Adrenal gland (tissue), 5 donors: ENCODE measurements at regions not wholly inside any gene's neighbourhood (a gene's known extent, or its start where the extent isn't known, plus 50 kb on each side); places are given as distances from the start of the nearest gene placed in this dataset.

ENCODE experiments used
- POLR2A ChIP-seq, 2 donors: fragments of 450-650 bp; IDR thresholded peaks; one replicate each; pipeline ENCODE4 v1.6.1; 2017; ENCODE audit warnings: antibody characterized with exemption in 2 of 2, mild to moderate bottlenecking in 2 of 2, moderate library complexity in 1 of 2
- TF ChIP-seq, protein P1 (sequence below), 6 experiments: fragments of 450-650 bp in 4 of 6; fragments of 200-600 bp in 2 of 6; sonication (generic) in 1 of 6; IDR thresholded peaks; 1 replicate in 5 of 6; 2 replicates in 1 of 6; pipeline versions ENCODE4 v1.5.1 to v1.8.0; 2016 to 2021; ENCODE audit warnings: antibody characterized with exemption in 6 of 6, mild to moderate bottlenecking in 2 of 6, moderate library complexity in 1 of 6
- donor health status: DM: no; HTN: no; CAD: no.

DNA sequence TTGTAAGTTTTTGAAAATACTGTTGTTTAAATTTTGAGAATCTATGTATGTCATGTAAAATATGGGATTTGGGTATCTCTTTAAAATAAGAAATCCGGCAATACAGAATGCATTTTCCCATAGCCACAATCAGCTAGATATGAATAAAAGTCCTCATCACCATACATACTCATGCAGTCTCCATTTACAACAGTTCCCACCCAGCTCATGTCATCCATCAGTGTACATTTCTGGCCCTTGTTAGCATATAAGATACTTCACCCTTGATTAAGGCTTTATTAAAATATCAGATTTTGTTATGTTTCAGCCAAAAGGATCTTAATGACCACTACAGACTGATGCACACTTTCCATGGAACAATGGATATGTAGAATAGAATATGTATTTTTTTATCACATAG lies 218.0 kb downstream of the DPY19L2 start:
- TF ChIP-seq POLR2A (IDR thresholded peaks at IDR 0.05): no peak
- TF ChIP-seq, protein P1, sequence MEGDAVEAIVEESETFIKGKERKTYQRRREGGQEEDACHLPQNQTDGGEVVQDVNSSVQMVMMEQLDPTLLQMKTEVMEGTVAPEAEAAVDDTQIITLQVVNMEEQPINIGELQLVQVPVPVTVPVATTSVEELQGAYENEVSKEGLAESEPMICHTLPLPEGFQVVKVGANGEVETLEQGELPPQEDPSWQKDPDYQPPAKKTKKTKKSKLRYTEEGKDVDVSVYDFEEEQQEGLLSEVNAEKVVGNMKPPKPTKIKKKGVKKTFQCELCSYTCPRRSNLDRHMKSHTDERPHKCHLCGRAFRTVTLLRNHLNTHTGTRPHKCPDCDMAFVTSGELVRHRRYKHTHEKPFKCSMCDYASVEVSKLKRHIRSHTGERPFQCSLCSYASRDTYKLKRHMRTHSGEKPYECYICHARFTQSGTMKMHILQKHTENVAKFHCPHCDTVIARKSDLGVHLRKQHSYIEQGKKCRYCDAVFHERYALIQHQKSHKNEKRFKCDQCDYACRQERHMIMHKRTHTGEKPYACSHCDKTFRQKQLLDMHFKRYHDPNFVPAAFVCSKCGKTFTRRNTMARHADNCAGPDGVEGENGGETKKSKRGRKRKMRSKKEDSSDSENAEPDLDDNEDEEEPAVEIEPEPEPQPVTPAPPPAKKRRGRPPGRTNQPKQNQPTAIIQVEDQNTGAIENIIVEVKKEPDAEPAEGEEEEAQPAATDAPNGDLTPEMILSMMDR (IDR thresholded peaks at IDR 0.05): no peak
